NCI-H2029 (cell line): ENCODE measurements at regions not wholly inside any gene's neighbourhood (a gene's known extent, or its start where the extent isn't known, plus 50 kb on each side); places are given as distances from the start of the nearest gene placed in this dataset.
A peak's percentile ranks its signal among the peaks of the same experiment; 100 is the strongest.

Source experiments
- DNase-seq: peaks from one replicate; lab custom pipeline; 2025; lab: John Stamatoyannopoulos, UW

- no peak for DNase-seq
Observed at GRCh38 chr13:106963151-106963550, 395.2 kb upstream of the ARGLU1 start.

- DNase-seq: no peak
Observed at GRCh38 chr13:106961651-106962050, 393.7 kb upstream of the ARGLU1 start.

GRCh38 chr13:106961216-106961615 lies 393.3 kb upstream of the ARGLU1 start:
- DNase-seq: no peak

- DNase-seq: no peak
Observed at GRCh38 chr13:106958621-106959048, 390.7 kb upstream of the ARGLU1 start.

- DNase-seq: no peak
Observed at GRCh38 chr13:106942563-106942962, 374.6 kb upstream of the ARGLU1 start.

- no peak for DNase-seq
Observed at GRCh38 chr13:106941779-106942178, 373.8 kb upstream of the ARGLU1 start.

- DNase-seq: no peak
Observed at GRCh38 chr13:106927421-106927820, 359.5 kb upstream of the ARGLU1 start.

- no peak for DNase-seq
Observed at GRCh38 chr13:106922384-106922783, 354.4 kb upstream of the ARGLU1 start.

GRCh38 chr13:106919638-106920037 lies 351.7 kb upstream of the ARGLU1 start:
- DNase-seq: no peak

GRCh38 chr13:106919133-106919532 lies 351.2 kb upstream of the ARGLU1 start:
- DNase-seq: no peak

GRCh38 chr13:106918557-106918860 lies 350.6 kb upstream of the ARGLU1 start:
- DNase-seq: no peak

- DNase-seq: peak; percentile 12
Observed at GRCh38 chr13:106917673-106918556, 350.0 kb upstream of the ARGLU1 start.

GRCh38 chr13:106917024-106917571 lies 349.2 kb upstream of the ARGLU1 start:
- DNase-seq: no peak

- DNase-seq: no peak
Observed at GRCh38 chr13:106916329-106916976, 348.5 kb upstream of the ARGLU1 start.

- no peak for DNase-seq
Observed at GRCh38 chr13:106915146-106915545, 347.2 kb upstream of the ARGLU1 start.

GRCh38 chr13:106911627-106912026 lies 343.7 kb upstream of the ARGLU1 start:
- no peak for DNase-seq

GRCh38 chr13:106911020-106911419 lies 343.1 kb upstream of the ARGLU1 start:
- DNase-seq: no peak

GRCh38 chr13:106906426-106906996 lies 338.6 kb upstream of the ARGLU1 start:
- no peak for DNase-seq

- no peak for DNase-seq
Observed at GRCh38 chr13:106905380-106906162, 337.6 kb upstream of the ARGLU1 start.

- DNase-seq: no peak
Observed at GRCh38 chr13:106899442-106899841, 331.5 kb upstream of the ARGLU1 start.

- DNase-seq: no peak
Observed at GRCh38 chr13:106898231-106898630, 330.3 kb upstream of the ARGLU1 start.

- no peak for DNase-seq
Observed at GRCh38 chr13:106888148-106888547, 320.2 kb upstream of the ARGLU1 start.
